DOHH2 (cell line): ENCODE measurements at regions not wholly inside any gene's neighbourhood (a gene's known extent, or its start where the extent isn't known, plus 50 kb on each side); places are given as distances from the start of the nearest gene placed in this dataset.

Source experiments
- H3F3A ChIP-seq: fragments of 200-600 bp; sonication (generic), shearing (Covaris generic); 2 replicates; pipeline ENCODE4 v1.6.0; 2016; ENCODE audit warnings: antibody characterized with exemption, mild to moderate bottlenecking; ENCODE audit not compliant: control insufficient read depth, insufficient read depth
- H3K27ac ChIP-seq: fragments of 200-600 bp; sonication (generic); 2 replicates; pipeline ENCODE4 v1.5.1; 2014; ENCODE audit warnings: low read depth, mild to moderate bottlenecking, low read length, moderate library complexity
- H3K27me3 ChIP-seq: fragments of 200-600 bp; sonication (generic); 2 replicates; pipeline ENCODE4 v1.6.1; 2014; ENCODE audit warnings: mild to moderate bottlenecking, low read length, mixed read lengths; ENCODE audit not compliant: control insufficient read depth
- H3K36me3 ChIP-seq: fragments of 200-600 bp; sonication (generic); 2 replicates; pipeline ENCODE4 v1.6.1; 2014; ENCODE audit warnings: mild to moderate bottlenecking, low read length, moderate library complexity, mixed read lengths; ENCODE audit not compliant: control insufficient read depth
- H3K4me1 ChIP-seq: fragments of 200-600 bp; sonication (generic); 2 replicates; pipeline ENCODE4 v1.6.1; 2014; ENCODE audit warnings: mild to moderate bottlenecking, low read length, mixed read lengths; ENCODE audit not compliant: control insufficient read depth
- H3K4me2 ChIP-seq: fragments of 200-600 bp; sonication (generic); 2 replicates; pipeline ENCODE4 v1.6.0; 2014; ENCODE audit warnings: mild to moderate bottlenecking, low read length, moderate library complexity
- H3K4me3 ChIP-seq: fragments of 200-600 bp; sonication (generic); 2 replicates; pipeline ENCODE4 v1.5.1; 2014; ENCODE audit warnings: mild to moderate bottlenecking, low read length, mixed read lengths
- H3K79me2 ChIP-seq: fragments of 200-600 bp; sonication (generic); 2 replicates; pipeline ENCODE4 v1.6.1; 2014; ENCODE audit warnings: mild to moderate bottlenecking, low read length, mixed read lengths; ENCODE audit not compliant: control insufficient read depth
- H3K9me2 ChIP-seq: fragments of 200-600 bp; sonication (generic); replicated peaks from 2 replicates; pipeline ENCODE4 v1.6.1; 2014; ENCODE audit warnings: mild to moderate bottlenecking, low read length, mixed read lengths; ENCODE audit not compliant: control insufficient read depth
- H3K9me3 ChIP-seq: fragments of 200-600 bp; sonication (generic); 2 replicates; pipeline ENCODE4 v1.6.1; 2014; ENCODE audit warnings: antibody characterized with exemption, low read length, mixed read lengths; ENCODE audit not compliant: control insufficient read depth, insufficient read depth
- H4K20me1 ChIP-seq: fragments of 200-600 bp; sonication (generic); 2 replicates; pipeline ENCODE4 v1.6.0; 2014; ENCODE audit warnings: low read depth, mild to moderate bottlenecking, antibody characterized with exemption, low read length, moderate library complexity; ENCODE audit not compliant: control insufficient read depth, insufficient read depth
- EZH2phosphoT487 ChIP-seq: fragments of 200-600 bp; sonication (generic); IDR thresholded peaks from 2 replicates; pipeline ENCODE4 v1.6.1; 2017; ENCODE audit warnings: borderline replicate concordance, mild to moderate bottlenecking, antibody characterized with exemption, low read length, moderate library complexity, mixed read lengths
- TF ChIP-seq, protein P1 (sequence below): fragments of 200-600 bp; sonication (generic); IDR thresholded peaks from one replicate; pipeline ENCODE4 v1.5.1; 2014; ENCODE audit warnings: antibody characterized with exemption, mild to moderate bottlenecking, low read depth, low read length; ENCODE audit not compliant: poor library complexity, severe bottlenecking

DNA sequence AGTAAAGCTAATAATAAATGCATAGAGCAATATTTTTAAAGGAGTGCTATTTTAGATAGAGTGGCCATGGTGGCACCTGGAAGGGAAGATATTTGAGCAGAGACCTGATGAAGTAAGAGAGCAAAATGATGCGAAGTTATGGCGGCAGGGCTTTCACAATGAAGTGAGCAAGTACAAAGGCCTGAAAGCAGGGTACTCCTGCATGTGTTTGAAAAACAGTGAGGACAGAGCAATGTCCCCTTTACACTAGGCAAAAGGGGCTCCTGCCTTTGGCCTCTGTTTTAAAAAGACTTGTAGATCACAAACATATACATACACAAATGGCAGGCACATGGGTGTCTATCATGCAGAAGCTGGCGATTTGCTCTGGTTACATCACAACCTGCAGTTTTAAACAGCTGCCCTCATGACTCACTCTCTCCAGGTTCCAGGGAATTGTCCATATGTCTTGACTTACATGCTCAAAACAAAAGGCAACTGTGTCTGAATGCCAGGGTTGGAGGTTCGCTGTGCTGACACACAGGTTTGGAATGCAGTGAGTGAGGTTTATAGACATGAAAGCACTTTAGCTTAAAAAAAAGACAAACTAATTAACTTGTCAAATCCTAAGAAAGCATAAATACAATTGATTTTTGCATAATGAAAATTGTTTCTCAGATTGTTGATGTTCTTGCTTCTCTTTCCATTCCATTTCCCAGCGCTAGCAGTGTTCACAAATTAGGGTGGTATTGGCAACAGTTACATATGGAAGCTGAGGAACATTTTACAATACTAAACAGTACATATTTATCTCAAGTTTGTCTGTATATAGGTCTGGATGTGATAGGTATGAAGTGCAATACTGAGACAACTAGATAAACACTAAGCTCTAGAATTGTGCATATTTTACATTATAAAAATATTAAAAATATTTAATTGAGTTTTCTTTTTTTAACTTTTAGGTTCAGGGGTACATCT lies 313.9 kb downstream of the BARHL2 start:
- no peak overlapping the region for H3K4me2 ChIP-seq
- H3K4me3 ChIP-seq, result no peak overlapping the region
- H3F3A ChIP-seq, result no peaks in the 10 kb centered on the region
- no peaks in the 10 kb centered on the region for H3K9me3 ChIP-seq
- H3K27me3 ChIP-seq, result no peaks in the 10 kb centered on the region
- H4K20me1 ChIP-seq, result no peaks in the 10 kb centered on the region
- H3K9me2 ChIP-seq, result no peaks in the 10 kb centered on the region
- H3K4me1 ChIP-seq, result no peaks in the 10 kb centered on the region
- TF ChIP-seq, protein P1, sequence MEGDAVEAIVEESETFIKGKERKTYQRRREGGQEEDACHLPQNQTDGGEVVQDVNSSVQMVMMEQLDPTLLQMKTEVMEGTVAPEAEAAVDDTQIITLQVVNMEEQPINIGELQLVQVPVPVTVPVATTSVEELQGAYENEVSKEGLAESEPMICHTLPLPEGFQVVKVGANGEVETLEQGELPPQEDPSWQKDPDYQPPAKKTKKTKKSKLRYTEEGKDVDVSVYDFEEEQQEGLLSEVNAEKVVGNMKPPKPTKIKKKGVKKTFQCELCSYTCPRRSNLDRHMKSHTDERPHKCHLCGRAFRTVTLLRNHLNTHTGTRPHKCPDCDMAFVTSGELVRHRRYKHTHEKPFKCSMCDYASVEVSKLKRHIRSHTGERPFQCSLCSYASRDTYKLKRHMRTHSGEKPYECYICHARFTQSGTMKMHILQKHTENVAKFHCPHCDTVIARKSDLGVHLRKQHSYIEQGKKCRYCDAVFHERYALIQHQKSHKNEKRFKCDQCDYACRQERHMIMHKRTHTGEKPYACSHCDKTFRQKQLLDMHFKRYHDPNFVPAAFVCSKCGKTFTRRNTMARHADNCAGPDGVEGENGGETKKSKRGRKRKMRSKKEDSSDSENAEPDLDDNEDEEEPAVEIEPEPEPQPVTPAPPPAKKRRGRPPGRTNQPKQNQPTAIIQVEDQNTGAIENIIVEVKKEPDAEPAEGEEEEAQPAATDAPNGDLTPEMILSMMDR, result no peak
- no peak for TF ChIP-seq EZH2phosphoT487
- H3K79me2 ChIP-seq, result no peaks in the 10 kb centered on the region
- no peak overlapping the region for H3K27ac ChIP-seq
- no peaks in the 10 kb centered on the region for H3K36me3 ChIP-seq

DNA sequence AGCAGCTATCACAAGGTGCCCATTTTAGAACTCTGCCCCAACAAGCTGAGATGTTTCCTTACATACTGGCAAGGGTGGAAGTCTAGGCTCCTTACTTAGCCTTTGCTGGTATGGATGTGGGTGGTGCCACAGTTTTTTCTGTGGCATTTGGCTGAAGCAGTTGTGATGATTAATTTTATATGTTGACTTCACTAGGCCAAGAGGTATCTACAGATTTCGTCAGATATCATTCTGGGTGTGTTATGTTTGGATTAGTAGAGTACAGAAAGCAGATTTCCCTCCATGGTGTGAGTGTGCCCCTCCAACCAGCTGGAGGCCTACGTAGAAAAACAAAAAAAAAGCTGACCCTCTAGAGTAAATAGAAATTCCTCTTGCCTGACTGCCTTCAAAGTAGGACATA lies 317.0 kb downstream of the BARHL2 start:
- no peaks in the 10 kb centered on the region for H3K36me3 ChIP-seq
- TF ChIP-seq EZH2phosphoT487, result no peak
- TF ChIP-seq, protein P1, result no peak
- H3K27me3 ChIP-seq, result no peaks in the 10 kb centered on the region
- no peaks in the 10 kb centered on the region for H3F3A ChIP-seq
- no peaks in the 10 kb centered on the region for H3K79me2 ChIP-seq
- no peaks in the 10 kb centered on the region for H4K20me1 ChIP-seq
- H3K4me1 ChIP-seq, result no peaks in the 10 kb centered on the region
- no peak overlapping the region for H3K4me2 ChIP-seq
- H3K27ac ChIP-seq, result no peak overlapping the region
- H3K9me2 ChIP-seq, result no peaks in the 10 kb centered on the region
- H3K9me3 ChIP-seq, result no peaks in the 10 kb centered on the region
- no peak overlapping the region for H3K4me3 ChIP-seq

DNA sequence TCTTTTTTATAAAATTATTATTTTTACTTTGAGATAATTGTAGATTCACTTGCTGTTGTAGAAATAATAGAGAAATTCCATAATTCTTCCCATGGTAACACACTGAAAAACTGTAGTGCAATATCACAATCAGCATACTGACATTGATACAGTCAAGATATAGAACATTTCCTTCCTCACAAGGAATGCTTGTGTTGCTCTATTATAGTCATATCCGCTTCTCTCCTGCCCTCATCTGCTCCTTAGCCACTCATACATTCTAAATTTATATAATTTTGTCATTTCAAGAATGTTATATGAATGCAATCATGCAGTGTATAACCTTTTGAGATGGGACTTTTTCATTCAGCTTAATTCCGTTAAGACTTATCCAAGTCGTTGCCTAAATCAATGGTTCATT lies 320.2 kb downstream of the BARHL2 start:
- no peak for TF ChIP-seq EZH2phosphoT487
- TF ChIP-seq, protein P1, result no peak
- Histone ChIP-seq H3K9me3 (no peaks in the 10 kb centered on the region), H3K27me3 (no peaks in the 10 kb centered on the region), H3K9me2 (no peaks in the 10 kb centered on the region), H4K20me1 (no peaks in the 10 kb centered on the region), H3F3A (no peaks in the 10 kb centered on the region), H3K4me3 (no peak overlapping the region), H3K4me1 (no peaks in the 10 kb centered on the region), H3K79me2 (no peaks in the 10 kb centered on the region), H3K4me2 (no peak overlapping the region), H3K27ac (no peak overlapping the region), H3K36me3 (no peaks in the 10 kb centered on the region)
